ENCODE measurements at regions not wholly inside any gene's neighbourhood (a gene's known extent, or its start where the extent isn't known, plus 50 kb on each side); places are given as distances from the start of the nearest gene placed in this dataset.
A peak's percentile ranks its signal among the peaks of the same experiment; 100 is the strongest.

GRCh38 chr16:79751471-79752184 is 151.1 kb upstream of the MAF start:
- TF ChIP-seq EP300 (IDR thresholded peaks at IDR 0.05) = no peak
- TF ChIP-seq POLR2AphosphoS5 (IDR thresholded peaks at IDR 0.05) = peak in 3 of 4 donors; percentile 42 to 56 (median 56)
- no peak overlapping the region for H3K4me3 ChIP-seq
- peak; percentile 86 for DNase-seq
- H3K4me1 ChIP-seq = peaks cover 0 to 50% (median 23%) of the 10 kb centered on the region in 4 donors
- H3K27ac ChIP-seq = peak overlapping the region in 3 of 4 donors; percentile 40 to 57 (median 54)
- intact Hi-C loops (cut with DNase I) = no loop called here
- 85 to 94% methylated on average over 4 of the region's 4 CpGs for WGBS, 2 donors
- no peaks in the 10 kb centered on the region for H3K27me3 ChIP-seq
- H3K9me3 ChIP-seq = peaks cover 0 to 2% (median 0%) of the 10 kb centered on the region in 4 donors
- no peaks in the 10 kb centered on the region for H3K36me3 ChIP-seq

- H3K27ac ChIP-seq = no peak overlapping the region
- H3K4me1 ChIP-seq = peaks cover 0 to 50% (median 23%) of the 10 kb centered on the region in 4 donors
- TF ChIP-seq POLR2AphosphoS5 (IDR thresholded peaks at IDR 0.05) = no peak
- TF ChIP-seq EP300 (IDR thresholded peaks at IDR 0.05) = no peak
- TF ChIP-seq, protein P1, sequence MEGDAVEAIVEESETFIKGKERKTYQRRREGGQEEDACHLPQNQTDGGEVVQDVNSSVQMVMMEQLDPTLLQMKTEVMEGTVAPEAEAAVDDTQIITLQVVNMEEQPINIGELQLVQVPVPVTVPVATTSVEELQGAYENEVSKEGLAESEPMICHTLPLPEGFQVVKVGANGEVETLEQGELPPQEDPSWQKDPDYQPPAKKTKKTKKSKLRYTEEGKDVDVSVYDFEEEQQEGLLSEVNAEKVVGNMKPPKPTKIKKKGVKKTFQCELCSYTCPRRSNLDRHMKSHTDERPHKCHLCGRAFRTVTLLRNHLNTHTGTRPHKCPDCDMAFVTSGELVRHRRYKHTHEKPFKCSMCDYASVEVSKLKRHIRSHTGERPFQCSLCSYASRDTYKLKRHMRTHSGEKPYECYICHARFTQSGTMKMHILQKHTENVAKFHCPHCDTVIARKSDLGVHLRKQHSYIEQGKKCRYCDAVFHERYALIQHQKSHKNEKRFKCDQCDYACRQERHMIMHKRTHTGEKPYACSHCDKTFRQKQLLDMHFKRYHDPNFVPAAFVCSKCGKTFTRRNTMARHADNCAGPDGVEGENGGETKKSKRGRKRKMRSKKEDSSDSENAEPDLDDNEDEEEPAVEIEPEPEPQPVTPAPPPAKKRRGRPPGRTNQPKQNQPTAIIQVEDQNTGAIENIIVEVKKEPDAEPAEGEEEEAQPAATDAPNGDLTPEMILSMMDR (IDR thresholded peaks at IDR 0.05) = no peak
- no peak for TF ChIP-seq POLR2A (IDR thresholded peaks at IDR 0.05)
- WGBS, 2 donors = 86 to 87% methylated on average over 4 of the region's 4 CpGs
- H3K36me3 ChIP-seq = no peaks in the 10 kb centered on the region
- no peak for DNase-seq
- peaks cover 0 to 2% (median 0%) of the 10 kb centered on the region in 4 donors for H3K9me3 ChIP-seq
- no peaks in the 10 kb centered on the region for H3K27me3 ChIP-seq
- no peak overlapping the region for H3K4me3 ChIP-seq
- intact Hi-C loops (cut with DNase I) = no loop called here
Measured at GRCh38 chr16:79750311-79750710, 149.8 kb upstream of the MAF start.

GRCh38 chr16:79748629-79749028 is 148.1 kb upstream of the MAF start:
- H3K4me1 ChIP-seq = peaks cover 0 to 35% (median 18%) of the 10 kb centered on the region in 4 donors
- no peak overlapping the region for H3K4me3 ChIP-seq
- DNase-seq = no peak
- H3K27ac ChIP-seq = no peak overlapping the region
- no peaks in the 10 kb centered on the region for H3K36me3 ChIP-seq
- TF ChIP-seq EP300 (IDR thresholded peaks at IDR 0.05) (no peak), POLR2A (IDR thresholded peaks at IDR 0.05) (no peak), POLR2AphosphoS5 (IDR thresholded peaks at IDR 0.05) (no peak)
- TF ChIP-seq, protein P1 (IDR thresholded peaks at IDR 0.05) = no peak
- intact Hi-C loops (cut with DNase I) = no loop called here
- peaks cover 0 to 2% (median 0%) of the 10 kb centered on the region in 4 donors for H3K9me3 ChIP-seq
- no peaks in the 10 kb centered on the region for H3K27me3 ChIP-seq
- WGBS, 2 donors = 88 to 92% methylated on average over 2 of the region's 2 CpGs

DNA sequence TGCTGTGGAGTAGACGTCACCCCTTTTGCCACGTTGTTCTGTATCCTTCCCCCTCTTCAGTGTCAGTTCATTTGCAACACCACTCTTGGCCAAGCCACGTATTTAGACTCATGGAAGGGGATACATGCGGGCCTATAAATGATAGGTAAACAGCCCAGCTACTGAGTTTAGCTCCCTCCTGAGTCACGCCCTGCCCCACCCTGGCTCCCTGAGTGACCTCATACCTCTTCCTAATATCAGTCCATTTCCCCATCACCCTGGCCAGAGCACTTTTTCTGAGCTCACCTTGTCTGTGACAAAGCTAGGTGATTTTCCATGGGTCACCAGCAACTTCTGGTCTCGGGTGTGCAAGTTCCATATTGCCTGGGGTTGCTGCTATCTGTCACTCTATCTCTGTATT is 147.2 kb upstream of the MAF start:
- WGBS, 2 donors = 58 to 81% methylated on average over 6 of the region's 6 CpGs
- Histone ChIP-seq H3K4me1 (peaks cover 0 to 27% (median 14%) of the 10 kb centered on the region in 4 donors), H3K27ac (no peak overlapping the region), H3K27me3 (no peaks in the 10 kb centered on the region), H3K4me3 (no peak overlapping the region), H3K9me3 (peaks cover 0 to 2% (median 0%) of the 10 kb centered on the region in 4 donors), H3K36me3 (no peaks in the 10 kb centered on the region)
- intact Hi-C loops (cut with DNase I) = no loop called here
- DNase-seq = no peak
- TF ChIP-seq, protein P1 (IDR thresholded peaks at IDR 0.05) = no peak
- TF ChIP-seq EP300 (IDR thresholded peaks at IDR 0.05) (no peak), POLR2AphosphoS5 (IDR thresholded peaks at IDR 0.05) (no peak)

- TF ChIP-seq, protein P1 (IDR thresholded peaks at IDR 0.05) = no peak
- TF ChIP-seq POLR2AphosphoS5 (IDR thresholded peaks at IDR 0.05) (no peak), EP300 (IDR thresholded peaks at IDR 0.05) (no peak), POLR2A (IDR thresholded peaks at IDR 0.05) (no peak)
- Histone ChIP-seq H3K4me1 (no peaks in the 10 kb centered on the region), H3K4me3 (no peak overlapping the region), H3K27me3 (no peaks in the 10 kb centered on the region), H3K9me3 (no peaks in the 10 kb centered on the region), H3K36me3 (no peaks in the 10 kb centered on the region), H3K27ac (no peak overlapping the region)
- intact Hi-C loops (cut with DNase I) = no loop called here
- WGBS, 2 donors = 64 to 82% methylated on average over 5 of the region's 5 CpGs
- no peak for DNase-seq
Measured at GRCh38 chr16:79740252-79740651, 139.7 kb upstream of the MAF start.
